Liver (tissue), 8 donors: ENCODE measurements at regions not wholly inside any gene's neighbourhood (a gene's known extent, or its start where the extent isn't known, plus 50 kb on each side); places are given as distances from the start of the nearest gene placed in this dataset.
"Not testable (repeated sequence)": the region's sequence is repeated elsewhere in the genome, so short reads cannot be mapped to it uniquely, and the experiment has no call there.

ENCODE experiments used
- DNase-seq: peaks from one replicate; pipeline ENCODE4 v3.0.0-alpha.2; 2017; ENCODE audit warnings: low spot score
- H3K27ac ChIP-seq, 2 donors: one replicate each; pipeline ENCODE4 v1.7.0; 2013; ENCODE audit warnings: inconsistent platforms in 2 of 2, low read length in 2 of 2, control low read depth in 1 of 2, low read depth in 1 of 2, mild to moderate bottlenecking in 1 of 2
- H3K27me3 ChIP-seq, 4 donors: one replicate each; pipeline versions ENCODE4 v1.6.1 to v1.7.0; 2013; ENCODE audit warnings: low read length in 3 of 4, inconsistent platforms in 1 of 4, mild to moderate bottlenecking in 1 of 4, moderate library complexity in 1 of 4; ENCODE audit not compliant: control insufficient read depth in 4 of 4, insufficient read depth in 4 of 4
- H3K36me3 ChIP-seq, 4 donors: one replicate each; pipeline versions ENCODE4 v1.6.1 to v1.7.0; 2013; ENCODE audit warnings: low read length in 3 of 4, mild to moderate bottlenecking in 3 of 4, low read depth in 1 of 4, moderate library complexity in 1 of 4; ENCODE audit not compliant: control insufficient read depth in 4 of 4, insufficient read depth in 3 of 4
- H3K4me1 ChIP-seq, 4 donors: one replicate each; pipeline versions ENCODE4 v1.6.1 to v1.7.0; 2013; ENCODE audit warnings: low read length in 3 of 4, mild to moderate bottlenecking in 3 of 4, moderate library complexity in 1 of 4; ENCODE audit not compliant: control insufficient read depth in 4 of 4, insufficient read depth in 4 of 4
- H3K4me3 ChIP-seq, 3 donors: one replicate each; pipeline versions ENCODE4 v1.6.1 to v1.7.0; 2013; ENCODE audit warnings: low read length in 3 of 3, control low read depth in 1 of 3, low read depth in 1 of 3, mild to moderate bottlenecking in 1 of 3
- H3K9ac ChIP-seq, 2 donors: one replicate each; pipeline ENCODE4 v1.7.0; 2013; ENCODE audit warnings: low read length in 2 of 2, mild to moderate bottlenecking in 2 of 2, moderate library complexity in 2 of 2, control low read depth in 1 of 2, low read depth in 1 of 2
- H3K9me3 ChIP-seq, 4 donors: one replicate each; pipeline versions ENCODE4 v1.6.1 to v1.7.0; 2013; ENCODE audit warnings: low read length in 3 of 4; ENCODE audit not compliant: control insufficient read depth in 4 of 4
- EGR1 ChIP-seq, 2 donors: IDR thresholded peaks; 2 replicates each; pipeline ENCODE4 v1.6.1; 2016 to 2018; ENCODE audit warnings: antibody characterized with exemption in 2 of 2, low read depth in 2 of 2
- FOXA1 ChIP-seq: IDR thresholded peaks from 2 replicates; pipeline ENCODE4 v1.6.1; 2016; ENCODE audit warnings: antibody characterized with exemption
- FOXA2 ChIP-seq: IDR thresholded peaks from 2 replicates; pipeline ENCODE4 v1.6.1; 2016; ENCODE audit warnings: antibody characterized with exemption
- JUND ChIP-seq, 2 donors: IDR thresholded peaks; 2 replicates each; pipeline ENCODE4 v1.6.1; 2016; ENCODE audit warnings: antibody characterized with exemption in 2 of 2
- NR2F2 ChIP-seq: IDR thresholded peaks from 2 replicates; pipeline ENCODE4 v1.6.1; 2016; ENCODE audit warnings: antibody characterized with exemption
- RXRA ChIP-seq, 2 donors: IDR thresholded peaks; 2 replicates each; pipeline ENCODE4 v1.6.1; 2017 to 2018; ENCODE audit warnings: antibody characterized with exemption in 2 of 2, mild to moderate bottlenecking in 1 of 2
- TAF1 ChIP-seq: conservative IDR thresholded peaks from 2 replicates; pipeline ENCODE4 v1.6.1; 2016; ENCODE audit warnings: antibody characterized with exemption, mild to moderate bottlenecking
- YY1 ChIP-seq: IDR thresholded peaks from 2 replicates; pipeline ENCODE4 v1.6.1; 2016; ENCODE audit warnings: antibody characterized with exemption, mild to moderate bottlenecking
- WGBS: extraction: QIAGEN DNeasy Blood & Tissue Kit; methylation state at CpG from one replicate; pipeline ENCODE4 v1.1.7; 2013; 5-methylcytosine and 5-hydroxymethylcytosine counted together
- TF ChIP-seq, protein P1 (sequence below): IDR thresholded peaks from 2 replicates; pipeline ENCODE4 v1.6.1; 2016; ENCODE audit warnings: antibody characterized with exemption
- TF ChIP-seq, protein P2 (sequence below): IDR thresholded peaks from 2 replicates; pipeline ENCODE4 v1.6.1; 2016; ENCODE audit warnings: antibody characterized with exemption
- TF ChIP-seq, protein P3 (sequence below): fragments of 150-350 bp; IDR thresholded peaks from 2 replicates; pipeline ENCODE4 v1.5.1; 2017; ENCODE audit warnings: improper control_type of control experiment, low read depth, low read length; ENCODE audit not compliant: missing input control
- TF ChIP-seq, protein P4 (sequence below): IDR thresholded peaks from 2 replicates; pipeline ENCODE4 v1.6.1; 2016; ENCODE audit warnings: antibody characterized with exemption, mild to moderate bottlenecking
- TF ChIP-seq, protein P5 (sequence below): IDR thresholded peaks from 2 replicates; pipeline ENCODE4 v1.6.1; 2016; ENCODE audit warnings: antibody characterized with exemption
- donor health status: healthy.
- donor health status: healthy.
- donor health status: healthy.
- donor health status: healthy.
- donor health status: healthy.

DNA sequence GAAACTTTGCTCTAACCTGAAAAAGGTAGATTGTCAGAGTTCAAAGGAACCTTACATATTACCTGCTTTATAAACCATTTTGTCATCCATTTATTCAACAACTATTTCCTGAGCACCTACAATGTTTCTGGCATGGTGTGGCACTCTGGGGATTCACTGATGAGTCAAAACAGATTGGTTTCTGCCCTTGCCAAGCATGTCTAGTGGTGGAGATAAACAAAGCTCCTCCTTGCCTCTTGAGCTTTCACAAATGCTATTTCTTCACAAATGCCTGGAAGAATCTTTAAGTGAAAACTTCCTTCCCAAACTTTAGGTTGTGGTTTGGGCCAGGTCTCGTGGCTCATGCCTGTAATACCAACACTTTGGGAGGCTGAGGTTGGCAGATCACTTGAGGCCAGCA is 85.1 kb upstream of the RELN start:
- WGBS = 74% methylated on average over 1 of the region's 1 CpG
- TF ChIP-seq, protein P1, sequence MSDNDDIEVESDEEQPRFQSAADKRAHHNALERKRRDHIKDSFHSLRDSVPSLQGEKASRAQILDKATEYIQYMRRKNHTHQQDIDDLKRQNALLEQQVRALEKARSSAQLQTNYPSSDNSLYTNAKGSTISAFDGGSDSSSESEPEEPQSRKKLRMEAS = no peak
- TF ChIP-seq YY1 = no peak
- no peak for TF ChIP-seq TAF1
- TF ChIP-seq RXRA (IDR thresholded peaks at IDR 0.05) = no peak
- TF ChIP-seq FOXA1 = no peak
- no peak for TF ChIP-seq EGR1 (IDR thresholded peaks at IDR 0.05; ENCODE audit: low read depth in 2 of 2)
- no peak for TF ChIP-seq FOXA2
- no peak for TF ChIP-seq JUND (IDR thresholded peaks at IDR 0.05)
- TF ChIP-seq, protein P2, sequence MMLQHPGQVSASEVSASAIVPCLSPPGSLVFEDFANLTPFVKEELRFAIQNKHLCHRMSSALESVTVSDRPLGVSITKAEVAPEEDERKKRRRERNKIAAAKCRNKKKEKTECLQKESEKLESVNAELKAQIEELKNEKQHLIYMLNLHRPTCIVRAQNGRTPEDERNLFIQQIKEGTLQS = no peak
- TF ChIP-seq NR2F2 = no peak
- TF ChIP-seq, protein P3, sequence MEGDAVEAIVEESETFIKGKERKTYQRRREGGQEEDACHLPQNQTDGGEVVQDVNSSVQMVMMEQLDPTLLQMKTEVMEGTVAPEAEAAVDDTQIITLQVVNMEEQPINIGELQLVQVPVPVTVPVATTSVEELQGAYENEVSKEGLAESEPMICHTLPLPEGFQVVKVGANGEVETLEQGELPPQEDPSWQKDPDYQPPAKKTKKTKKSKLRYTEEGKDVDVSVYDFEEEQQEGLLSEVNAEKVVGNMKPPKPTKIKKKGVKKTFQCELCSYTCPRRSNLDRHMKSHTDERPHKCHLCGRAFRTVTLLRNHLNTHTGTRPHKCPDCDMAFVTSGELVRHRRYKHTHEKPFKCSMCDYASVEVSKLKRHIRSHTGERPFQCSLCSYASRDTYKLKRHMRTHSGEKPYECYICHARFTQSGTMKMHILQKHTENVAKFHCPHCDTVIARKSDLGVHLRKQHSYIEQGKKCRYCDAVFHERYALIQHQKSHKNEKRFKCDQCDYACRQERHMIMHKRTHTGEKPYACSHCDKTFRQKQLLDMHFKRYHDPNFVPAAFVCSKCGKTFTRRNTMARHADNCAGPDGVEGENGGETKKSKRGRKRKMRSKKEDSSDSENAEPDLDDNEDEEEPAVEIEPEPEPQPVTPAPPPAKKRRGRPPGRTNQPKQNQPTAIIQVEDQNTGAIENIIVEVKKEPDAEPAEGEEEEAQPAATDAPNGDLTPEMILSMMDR = no peak
- TF ChIP-seq, protein P4, sequence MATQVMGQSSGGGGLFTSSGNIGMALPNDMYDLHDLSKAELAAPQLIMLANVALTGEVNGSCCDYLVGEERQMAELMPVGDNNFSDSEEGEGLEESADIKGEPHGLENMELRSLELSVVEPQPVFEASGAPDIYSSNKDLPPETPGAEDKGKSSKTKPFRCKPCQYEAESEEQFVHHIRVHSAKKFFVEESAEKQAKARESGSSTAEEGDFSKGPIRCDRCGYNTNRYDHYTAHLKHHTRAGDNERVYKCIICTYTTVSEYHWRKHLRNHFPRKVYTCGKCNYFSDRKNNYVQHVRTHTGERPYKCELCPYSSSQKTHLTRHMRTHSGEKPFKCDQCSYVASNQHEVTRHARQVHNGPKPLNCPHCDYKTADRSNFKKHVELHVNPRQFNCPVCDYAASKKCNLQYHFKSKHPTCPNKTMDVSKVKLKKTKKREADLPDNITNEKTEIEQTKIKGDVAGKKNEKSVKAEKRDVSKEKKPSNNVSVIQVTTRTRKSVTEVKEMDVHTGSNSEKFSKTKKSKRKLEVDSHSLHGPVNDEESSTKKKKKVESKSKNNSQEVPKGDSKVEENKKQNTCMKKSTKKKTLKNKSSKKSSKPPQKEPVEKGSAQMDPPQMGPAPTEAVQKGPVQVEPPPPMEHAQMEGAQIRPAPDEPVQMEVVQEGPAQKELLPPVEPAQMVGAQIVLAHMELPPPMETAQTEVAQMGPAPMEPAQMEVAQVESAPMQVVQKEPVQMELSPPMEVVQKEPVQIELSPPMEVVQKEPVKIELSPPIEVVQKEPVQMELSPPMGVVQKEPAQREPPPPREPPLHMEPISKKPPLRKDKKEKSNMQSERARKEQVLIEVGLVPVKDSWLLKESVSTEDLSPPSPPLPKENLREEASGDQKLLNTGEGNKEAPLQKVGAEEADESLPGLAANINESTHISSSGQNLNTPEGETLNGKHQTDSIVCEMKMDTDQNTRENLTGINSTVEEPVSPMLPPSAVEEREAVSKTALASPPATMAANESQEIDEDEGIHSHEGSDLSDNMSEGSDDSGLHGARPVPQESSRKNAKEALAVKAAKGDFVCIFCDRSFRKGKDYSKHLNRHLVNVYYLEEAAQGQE = no peak
- TF ChIP-seq, protein P5, sequence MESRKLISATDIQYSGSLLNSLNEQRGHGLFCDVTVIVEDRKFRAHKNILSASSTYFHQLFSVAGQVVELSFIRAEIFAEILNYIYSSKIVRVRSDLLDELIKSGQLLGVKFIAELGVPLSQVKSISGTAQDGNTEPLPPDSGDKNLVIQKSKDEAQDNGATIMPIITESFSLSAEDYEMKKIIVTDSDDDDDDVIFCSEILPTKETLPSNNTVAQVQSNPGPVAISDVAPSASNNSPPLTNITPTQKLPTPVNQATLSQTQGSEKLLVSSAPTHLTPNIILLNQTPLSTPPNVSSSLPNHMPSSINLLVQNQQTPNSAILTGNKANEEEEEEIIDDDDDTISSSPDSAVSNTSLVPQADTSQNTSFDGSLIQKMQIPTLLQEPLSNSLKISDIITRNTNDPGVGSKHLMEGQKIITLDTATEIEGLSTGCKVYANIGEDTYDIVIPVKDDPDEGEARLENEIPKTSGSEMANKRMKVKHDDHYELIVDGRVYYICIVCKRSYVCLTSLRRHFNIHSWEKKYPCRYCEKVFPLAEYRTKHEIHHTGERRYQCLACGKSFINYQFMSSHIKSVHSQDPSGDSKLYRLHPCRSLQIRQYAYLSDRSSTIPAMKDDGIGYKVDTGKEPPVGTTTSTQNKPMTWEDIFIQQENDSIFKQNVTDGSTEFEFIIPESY = no peak

DNA sequence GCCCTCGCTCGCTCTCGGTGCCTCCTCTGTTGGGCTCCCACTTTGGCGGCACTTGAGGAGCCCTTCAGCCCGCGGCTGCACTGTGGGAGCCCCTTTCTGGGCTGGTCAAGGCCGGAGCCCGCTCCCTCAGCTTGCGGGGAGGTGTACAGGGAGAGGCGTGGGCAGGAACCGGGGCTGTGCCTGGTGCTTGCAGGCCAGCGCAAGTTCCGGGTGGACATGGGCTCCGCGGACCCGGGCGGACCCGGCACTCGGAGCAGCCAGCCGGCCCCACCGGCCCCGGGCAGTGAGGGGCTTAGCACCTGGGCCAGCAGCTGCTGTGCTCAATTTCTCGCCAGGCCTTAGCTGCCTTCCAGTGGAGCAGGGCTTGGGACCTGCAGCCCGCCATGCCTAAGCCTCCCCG is 82.2 kb upstream of the RELN start:
- not testable (repeated sequence) for H3K4me3 ChIP-seq, H3K9me3 ChIP-seq, DNase-seq, H3K9ac ChIP-seq, H3K4me1 ChIP-seq, H3K27me3 ChIP-seq, H3K36me3 ChIP-seq, H3K27ac ChIP-seq
- 97% methylated on average over 25 of the region's 25 CpGs for WGBS

More for the DNA sequence above, 85.1 kb upstream of the RELN start:
- Histone ChIP-seq H3K9me3 (no peaks in the 10 kb centered on the region), H3K4me3 (no peak overlapping the region), H3K27me3 (no peaks in the 10 kb centered on the region), H3K27ac (no peak overlapping the region), H3K9ac (no peak overlapping the region), H3K4me1 (no peaks in the 10 kb centered on the region), H3K36me3 (peaks cover 0 to 1% (median 0%) of the 10 kb centered on the region in 4 donors)
- no peak for DNase-seq
